ENCODE measurements at regions not wholly inside any gene's neighbourhood (a gene's known extent, or its start where the extent isn't known, plus 50 kb on each side); places are given as distances from the start of the nearest gene placed in this dataset.

DNA sequence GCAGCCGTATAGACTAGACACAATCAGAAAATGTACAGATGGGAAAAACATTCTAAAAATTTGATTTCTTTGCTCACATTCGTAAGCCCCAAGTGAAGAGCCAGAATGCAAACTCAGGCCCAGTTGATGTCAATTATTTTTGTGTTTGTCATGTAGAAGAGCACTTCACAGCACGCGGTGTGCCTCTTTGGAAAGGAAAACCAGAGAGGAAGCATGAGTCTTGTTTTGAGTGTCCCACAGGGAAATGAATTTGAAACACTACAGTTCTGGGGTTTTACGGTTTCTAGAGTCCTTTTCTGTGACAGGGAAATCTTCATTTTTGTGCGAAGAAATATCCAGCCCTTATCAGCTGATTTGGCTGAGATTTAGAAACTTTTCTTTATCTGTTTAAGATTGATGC, 554.6 kb upstream of the BOD1L1 start:
- no peak for DNase-seq (ENCODE audit: low spot score)
- Mint-ChIP-seq H3K36me3 (ENCODE audit: low read depth) (peaks cover 3% of the 10 kb centered on the region), H3K4me3 (no peak overlapping the region), H3K27ac (no peak overlapping the region), H3K27me3 (ENCODE audit: insufficient read depth) (no peaks in the 10 kb centered on the region), H3K9me3 (no peaks in the 10 kb centered on the region), H3K4me1 (ENCODE audit: low read depth) (peaks cover 21% of the 10 kb centered on the region)
- intact Hi-C loops (cut with micrococcal nuclease) = no loop called here

- Mint-ChIP-seq H3K36me3 (ENCODE audit: low read depth) (no peaks in the 10 kb centered on the region), H3K27ac (no peak overlapping the region), H3K4me3 (no peak overlapping the region), H3K27me3 (ENCODE audit: insufficient read depth) (no peaks in the 10 kb centered on the region), H3K9me3 (no peaks in the 10 kb centered on the region), H3K4me1 (ENCODE audit: low read depth) (peaks cover under 1% of the 10 kb centered on the region)
- intact Hi-C loops (cut with micrococcal nuclease) = no loop called here
- no peak for DNase-seq (ENCODE audit: low spot score)
These were observed 556.7 kb upstream of the BOD1L1 start for GRCh38 chr4:14184265-14184664.

GRCh38 chr4:14184767-14185166, 557.2 kb upstream of the BOD1L1 start:
- H3K27ac Mint-ChIP-seq = no peak overlapping the region
- no peak overlapping the region for H3K4me3 Mint-ChIP-seq
- H3K27me3 Mint-ChIP-seq (ENCODE audit: insufficient read depth) = no peaks in the 10 kb centered on the region
- no peaks in the 10 kb centered on the region for H3K4me1 Mint-ChIP-seq (ENCODE audit: low read depth)
- no peaks in the 10 kb centered on the region for H3K9me3 Mint-ChIP-seq
- no peaks in the 10 kb centered on the region for H3K36me3 Mint-ChIP-seq (ENCODE audit: low read depth)
- intact Hi-C loops (cut with micrococcal nuclease) = no loop called here
- no peak for DNase-seq (ENCODE audit: low spot score)

- DNase-seq (ENCODE audit: low spot score) = no peak
- Mint-ChIP-seq H3K4me3 (no peak overlapping the region), H3K9me3 (no peaks in the 10 kb centered on the region), H3K27ac (no peak overlapping the region), H3K4me1 (ENCODE audit: low read depth) (no peaks in the 10 kb centered on the region), H3K36me3 (ENCODE audit: low read depth) (no peaks in the 10 kb centered on the region), H3K27me3 (ENCODE audit: insufficient read depth) (no peaks in the 10 kb centered on the region)
- intact Hi-C loops (cut with micrococcal nuclease) = no loop called here
These were observed 560.7 kb upstream of the BOD1L1 start for GRCh38 chr4:14188214-14188613.

- Mint-ChIP-seq H3K9me3 (no peaks in the 10 kb centered on the region), H3K27me3 (ENCODE audit: insufficient read depth) (no peaks in the 10 kb centered on the region), H3K36me3 (ENCODE audit: low read depth) (no peaks in the 10 kb centered on the region), H3K4me1 (ENCODE audit: low read depth) (no peaks in the 10 kb centered on the region), H3K4me3 (no peak overlapping the region), H3K27ac (no peak overlapping the region)
- intact Hi-C loops (cut with micrococcal nuclease) = no loop called here
- no peak for DNase-seq (ENCODE audit: low spot score)
These were observed 566.1 kb upstream of the BOD1L1 start for GRCh38 chr4:14193601-14194000.

DNA sequence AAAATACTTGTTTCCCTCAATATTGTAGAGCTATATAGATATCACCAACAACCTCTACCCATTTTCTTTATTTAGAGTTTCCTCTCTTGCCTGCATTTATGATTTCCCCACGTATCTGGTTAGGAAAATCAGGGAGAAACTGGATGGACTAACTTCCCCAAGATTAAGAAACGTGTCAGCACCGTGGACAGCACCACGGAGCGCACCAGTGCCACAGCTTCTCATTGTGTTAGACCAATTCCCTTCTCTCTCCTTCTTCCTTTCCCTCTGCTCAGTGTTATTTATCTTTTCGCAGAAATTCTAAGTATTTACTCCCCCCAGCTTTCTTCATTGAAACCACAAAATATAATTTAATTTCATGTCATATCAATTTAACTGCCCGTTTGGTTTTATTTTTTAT, 568.6 kb upstream of the BOD1L1 start:
- Mint-ChIP-seq H3K36me3 (ENCODE audit: low read depth) (no peaks in the 10 kb centered on the region), H3K27me3 (ENCODE audit: insufficient read depth) (no peaks in the 10 kb centered on the region), H3K4me1 (ENCODE audit: low read depth) (no peaks in the 10 kb centered on the region), H3K9me3 (no peaks in the 10 kb centered on the region), H3K4me3 (no peak overlapping the region), H3K27ac (no peak overlapping the region)
- intact Hi-C loops (cut with micrococcal nuclease) = no loop called here
- no peak for DNase-seq (ENCODE audit: low spot score)

DNA sequence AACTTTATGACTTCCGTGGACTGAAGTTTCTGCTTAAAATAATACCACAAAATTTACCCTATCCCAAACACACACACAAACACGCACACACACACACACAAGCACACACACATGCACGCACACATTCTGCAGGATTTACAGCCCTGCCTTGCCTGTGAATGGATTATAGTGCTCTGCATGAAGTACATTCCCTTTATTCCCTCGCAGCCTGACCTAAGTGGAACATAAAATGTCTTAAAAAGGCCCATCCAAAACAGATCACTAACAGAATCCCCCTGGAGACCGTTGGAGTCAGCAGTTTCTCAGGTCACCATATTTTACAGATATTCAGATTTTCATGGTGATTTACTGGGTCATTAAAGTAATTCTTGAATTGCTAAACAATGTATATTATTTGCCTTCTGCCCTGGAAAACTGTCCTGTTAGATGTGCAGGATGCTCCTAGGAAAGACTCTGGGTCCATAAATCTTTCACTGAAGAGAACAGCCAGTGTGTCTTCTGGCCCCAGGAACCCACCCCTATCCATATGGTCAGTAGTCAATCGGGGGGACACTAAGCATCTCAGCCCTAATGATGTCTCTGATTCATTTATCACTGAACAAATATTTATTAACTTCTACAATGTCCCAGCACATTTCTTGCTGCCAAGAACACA, 587.7 kb upstream of the BOD1L1 start:
- H3K4me3 Mint-ChIP-seq = no peak overlapping the region
- no peak for DNase-seq (ENCODE audit: low spot score)
- no peaks in the 10 kb centered on the region for H3K27me3 Mint-ChIP-seq (ENCODE audit: insufficient read depth)
- no peaks in the 10 kb centered on the region for H3K36me3 Mint-ChIP-seq (ENCODE audit: low read depth)
- H3K27ac Mint-ChIP-seq = no peak overlapping the region
- intact Hi-C loops (cut with micrococcal nuclease) = no loop called here
- no peaks in the 10 kb centered on the region for H3K4me1 Mint-ChIP-seq (ENCODE audit: low read depth)
- no peaks in the 10 kb centered on the region for H3K9me3 Mint-ChIP-seq

DNA sequence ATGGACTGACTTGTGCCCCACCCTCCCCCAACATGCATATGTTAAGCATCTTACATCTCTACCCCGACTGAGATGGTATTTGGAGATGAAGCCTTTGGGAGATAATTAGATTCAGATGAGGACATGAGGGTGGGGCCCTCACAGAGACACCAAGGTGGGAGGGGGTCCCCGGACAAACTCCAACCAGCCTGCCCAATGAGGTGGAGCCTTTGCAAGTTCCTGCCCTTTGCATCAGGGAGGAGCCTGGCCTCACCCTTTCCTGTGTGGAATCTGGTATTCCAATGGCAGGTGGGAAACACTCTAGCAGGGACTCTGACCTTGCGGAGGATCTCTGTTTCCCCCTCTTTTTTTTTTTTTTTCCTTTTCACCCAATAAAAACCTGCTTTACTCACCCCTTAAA, 589.9 kb upstream of the BOD1L1 start:
- Mint-ChIP-seq H3K4me3 (no peak overlapping the region), H3K27me3 (ENCODE audit: insufficient read depth) (no peaks in the 10 kb centered on the region), H3K9me3 (no peaks in the 10 kb centered on the region), H3K36me3 (ENCODE audit: low read depth) (no peaks in the 10 kb centered on the region), H3K4me1 (ENCODE audit: low read depth) (no peaks in the 10 kb centered on the region), H3K27ac (no peak overlapping the region)
- no peak for DNase-seq (ENCODE audit: low spot score)
- intact Hi-C loops (cut with micrococcal nuclease) = no loop called here

GRCh38 chr4:14218641-14219040, 591.1 kb upstream of the BOD1L1 start:
- intact Hi-C loops (cut with micrococcal nuclease) = no loop called here
- Mint-ChIP-seq H3K27me3 (ENCODE audit: insufficient read depth) (no peaks in the 10 kb centered on the region), H3K27ac (no peak overlapping the region), H3K36me3 (ENCODE audit: low read depth) (no peaks in the 10 kb centered on the region), H3K9me3 (no peaks in the 10 kb centered on the region), H3K4me1 (ENCODE audit: low read depth) (no peaks in the 10 kb centered on the region), H3K4me3 (no peak overlapping the region)
- no peak for DNase-seq (ENCODE audit: low spot score)

DNA sequence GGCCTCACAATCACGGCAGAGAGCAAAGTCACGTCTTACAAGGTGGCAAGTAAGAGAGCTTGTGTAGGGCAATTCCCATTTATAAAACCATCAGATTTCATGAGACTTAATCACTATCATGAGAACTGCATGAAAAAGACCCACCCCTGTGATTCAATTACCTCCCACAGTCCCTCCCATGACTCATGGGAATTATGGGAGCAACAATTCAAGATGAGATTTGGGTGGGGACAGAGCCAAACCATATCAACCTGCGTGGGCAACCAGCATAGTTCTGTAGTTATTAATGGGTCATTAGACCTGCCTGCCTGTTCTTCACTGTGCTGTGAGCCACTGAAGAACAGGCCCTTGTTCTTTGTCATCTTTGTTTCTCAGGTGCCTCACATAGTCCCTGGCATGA, 593.7 kb upstream of the BOD1L1 start:
- H3K27me3 Mint-ChIP-seq (ENCODE audit: insufficient read depth) = no peaks in the 10 kb centered on the region
- no peaks in the 10 kb centered on the region for H3K4me1 Mint-ChIP-seq (ENCODE audit: low read depth)
- DNase-seq (ENCODE audit: low spot score) = no peak
- H3K4me3 Mint-ChIP-seq = no peak overlapping the region
- no peaks in the 10 kb centered on the region for H3K9me3 Mint-ChIP-seq
- H3K36me3 Mint-ChIP-seq (ENCODE audit: low read depth) = no peaks in the 10 kb centered on the region
- H3K27ac Mint-ChIP-seq = no peak overlapping the region
- intact Hi-C loops (cut with micrococcal nuclease) = no loop called here

GRCh38 chr4:14222377-14223029, 595.0 kb upstream of the BOD1L1 start:
- H3K4me1 Mint-ChIP-seq (ENCODE audit: low read depth) = no peaks in the 10 kb centered on the region
- no peaks in the 10 kb centered on the region for H3K27me3 Mint-ChIP-seq (ENCODE audit: insufficient read depth)
- H3K9me3 Mint-ChIP-seq = peaks cover 2% of the 10 kb centered on the region
- no peak for DNase-seq (ENCODE audit: low spot score)
- no peak overlapping the region for H3K4me3 Mint-ChIP-seq
- H3K27ac Mint-ChIP-seq = no peak overlapping the region
- intact Hi-C loops (cut with micrococcal nuclease) = no loop called here
- H3K36me3 Mint-ChIP-seq (ENCODE audit: low read depth) = no peaks in the 10 kb centered on the region

- H3K4me3 Mint-ChIP-seq = no peak overlapping the region
- intact Hi-C loops (cut with micrococcal nuclease) = no loop called here
- H3K9me3 Mint-ChIP-seq = peaks cover 4% of the 10 kb centered on the region
- no peak overlapping the region for H3K27ac Mint-ChIP-seq
- H3K36me3 Mint-ChIP-seq (ENCODE audit: low read depth) = no peaks in the 10 kb centered on the region
- no peaks in the 10 kb centered on the region for H3K4me1 Mint-ChIP-seq (ENCODE audit: low read depth)
- no peak for DNase-seq (ENCODE audit: low spot score)
- H3K27me3 Mint-ChIP-seq (ENCODE audit: insufficient read depth) = no peaks in the 10 kb centered on the region
These were observed 595.9 kb upstream of the BOD1L1 start for GRCh38 chr4:14223461-14223860.

DNA sequence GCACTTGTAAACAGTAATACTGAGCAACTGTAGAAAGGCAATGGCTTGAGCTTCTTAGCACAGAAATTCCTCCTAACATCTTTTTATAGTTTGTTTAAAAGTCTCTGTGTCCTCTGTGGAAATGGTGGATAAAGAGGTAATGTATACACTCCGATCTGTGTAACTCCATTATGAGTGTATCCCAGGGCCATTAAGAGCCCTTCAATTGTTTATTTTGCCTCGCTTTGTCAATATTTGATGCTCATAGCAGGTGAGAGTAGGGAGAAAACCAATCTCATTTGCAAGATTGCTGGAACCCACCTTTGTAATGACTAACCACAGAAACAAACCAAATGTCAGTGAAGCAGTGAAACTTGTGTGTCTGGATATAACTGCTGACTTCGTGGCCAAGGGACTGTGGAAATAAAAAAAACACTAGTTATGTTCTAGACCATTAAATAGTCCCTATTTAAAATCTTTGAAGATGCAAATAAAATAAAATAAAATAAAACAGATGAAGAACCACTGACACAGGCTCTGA, 598.2 kb upstream of the BOD1L1 start:
- intact Hi-C loops (cut with micrococcal nuclease) = no loop called here
- Mint-ChIP-seq H3K4me1 (ENCODE audit: low read depth) (no peaks in the 10 kb centered on the region), H3K4me3 (no peak overlapping the region), H3K27me3 (ENCODE audit: insufficient read depth) (no peaks in the 10 kb centered on the region), H3K27ac (no peak overlapping the region), H3K9me3 (peaks cover 4% of the 10 kb centered on the region), H3K36me3 (ENCODE audit: low read depth) (no peaks in the 10 kb centered on the region)
- no peak for DNase-seq (ENCODE audit: low spot score)

DNA sequence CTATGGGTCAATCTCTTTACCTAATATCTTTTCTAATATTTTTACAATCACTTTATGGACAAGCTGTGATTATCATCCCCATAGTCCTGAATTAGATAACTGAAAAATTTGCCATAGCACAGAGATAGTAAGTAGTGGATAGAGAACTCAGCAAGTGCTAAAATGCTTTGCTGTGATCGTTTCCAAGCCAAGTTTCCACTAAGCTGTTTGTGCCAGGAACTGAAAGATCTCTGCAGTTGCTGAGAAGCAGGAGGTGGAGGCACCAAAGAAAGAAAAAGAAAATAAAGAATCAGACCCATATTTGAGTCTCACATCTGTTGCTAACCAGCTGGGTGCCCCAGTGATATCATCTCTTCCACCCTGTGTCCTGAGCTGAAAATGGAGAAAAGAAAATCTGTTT, 605.6 kb upstream of the BOD1L1 start:
- no peak overlapping the region for H3K27ac Mint-ChIP-seq
- H3K9me3 Mint-ChIP-seq = no peaks in the 10 kb centered on the region
- DNase-seq (ENCODE audit: low spot score) = no peak
- intact Hi-C loops (cut with micrococcal nuclease) = no loop called here
- peaks cover 4% of the 10 kb centered on the region for H3K27me3 Mint-ChIP-seq (ENCODE audit: insufficient read depth)
- no peaks in the 10 kb centered on the region for H3K36me3 Mint-ChIP-seq (ENCODE audit: low read depth)
- H3K4me3 Mint-ChIP-seq = no peak overlapping the region
- H3K4me1 Mint-ChIP-seq (ENCODE audit: low read depth) = no peaks in the 10 kb centered on the region

All from activated T-helper 1 cell treated with anti-CD3 and anti-CD28 coated beads, Interleukin-12 subunit alpha, Interleukin-12 subunit beta, Interleukin-2, Interleukin-4 antibody, amounts not matched to agents 30 ng/mL and 10 ng/mL and 1 ng/mL, durations not matched to agents 14 hours and 24 hours and 36 hours (primary cell).